Cardiac septum (tissue), 1 donor: ENCODE measurements at regions not wholly inside any gene's neighbourhood (a gene's known extent, or its start where the extent isn't known, plus 50 kb on each side); places are given as distances from the start of the nearest gene placed in this dataset.
"Not testable (repeated sequence)": the region's sequence is repeated elsewhere in the genome, so short reads cannot be mapped to it uniquely, and the experiment has no call there.

ENCODE experiments used
- DNase-seq: peaks from one replicate; pipeline ENCODE4 v3.0.0-alpha.2; 2020; ENCODE audit warnings: low spot score
- intact Hi-C: fragments of 100-400 bp; cut with DNase I; formaldehyde crosslinking; loops from one replicate; pipeline ENCODE4 v1.14.0; 2022
- donor health status: DM: no; HTN: no; CAD: no.

DNA sequence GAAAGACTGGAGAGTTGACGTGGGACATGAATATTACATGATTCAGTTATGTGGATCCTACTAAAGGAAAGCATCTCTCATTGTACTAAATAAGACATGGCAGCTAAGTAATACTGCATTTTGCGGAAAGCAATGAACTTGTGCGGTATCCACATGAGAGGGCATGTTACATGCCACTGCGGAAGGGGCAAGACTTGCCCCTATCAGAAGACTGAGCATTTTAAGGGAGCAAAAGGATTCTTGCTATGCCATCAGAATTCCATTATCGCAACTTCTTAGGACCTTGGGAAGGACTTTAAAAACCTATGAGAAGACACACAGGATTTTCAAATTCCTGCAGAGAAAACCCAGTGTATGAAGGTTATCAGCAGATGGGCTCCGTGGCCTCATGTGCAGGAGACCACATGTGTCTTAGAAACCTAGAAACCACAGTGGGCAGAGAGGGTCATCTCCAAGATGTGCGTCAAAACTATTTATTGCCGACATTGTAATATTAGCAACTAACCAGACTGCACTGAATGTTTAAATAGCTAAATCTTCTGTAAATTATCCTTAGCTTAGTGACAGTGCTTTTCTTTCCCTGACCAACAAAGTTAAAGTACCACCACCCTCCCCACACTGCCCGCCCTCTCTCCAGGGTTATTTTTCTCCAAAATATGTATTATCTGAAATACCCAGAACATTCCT, 457.7 kb downstream of the ICE1 start:
- DNase-seq = no peak
- intact Hi-C loops = loop anchor here (5.0 to 10.0 kb wide), 2 partner anchors 185 to 378 kb away; no protein-coding TSS in a partner anchor

DNA sequence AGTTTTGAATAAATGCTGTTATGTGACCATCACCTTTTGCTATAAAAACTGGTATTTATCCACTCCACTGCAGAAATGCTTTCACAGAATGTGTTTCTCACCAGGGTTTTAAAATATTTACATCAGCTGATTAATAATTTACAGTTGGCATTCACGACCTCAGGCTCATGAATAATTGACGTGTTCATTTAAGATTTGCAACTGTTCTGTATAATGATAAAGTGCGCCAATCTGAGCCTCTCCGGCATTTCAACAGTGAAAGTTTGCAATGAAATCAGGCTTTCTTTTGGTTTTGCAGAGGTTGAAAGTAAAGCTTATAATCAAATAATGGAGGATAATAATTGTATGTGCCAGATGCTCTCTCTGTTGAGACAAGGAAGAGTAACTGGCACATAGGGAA, 434.9 kb downstream of the ICE1 start:
- intact Hi-C loops = no loop called here
- DNase-seq = no peak

DNA sequence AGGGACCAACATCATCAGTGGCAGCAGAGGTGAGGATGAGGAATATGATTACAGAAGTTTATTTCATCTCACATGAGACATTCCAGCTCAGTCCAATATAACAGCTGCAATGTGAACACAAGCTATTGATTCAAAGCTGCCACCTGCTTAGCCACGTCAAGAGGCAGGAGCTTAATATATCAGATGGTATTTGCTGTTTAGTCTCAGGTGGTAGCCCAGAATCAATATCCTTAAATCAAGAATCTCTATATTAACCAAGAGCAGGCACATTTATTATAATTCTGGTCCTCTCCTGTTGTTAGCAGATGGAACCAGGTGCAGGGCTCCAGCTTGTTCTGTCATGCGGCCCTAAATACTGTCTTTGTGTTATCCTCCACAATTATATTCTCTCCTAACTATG, 431.6 kb downstream of the ICE1 start:
- no peak for DNase-seq
- intact Hi-C loops = no loop called here

DNA sequence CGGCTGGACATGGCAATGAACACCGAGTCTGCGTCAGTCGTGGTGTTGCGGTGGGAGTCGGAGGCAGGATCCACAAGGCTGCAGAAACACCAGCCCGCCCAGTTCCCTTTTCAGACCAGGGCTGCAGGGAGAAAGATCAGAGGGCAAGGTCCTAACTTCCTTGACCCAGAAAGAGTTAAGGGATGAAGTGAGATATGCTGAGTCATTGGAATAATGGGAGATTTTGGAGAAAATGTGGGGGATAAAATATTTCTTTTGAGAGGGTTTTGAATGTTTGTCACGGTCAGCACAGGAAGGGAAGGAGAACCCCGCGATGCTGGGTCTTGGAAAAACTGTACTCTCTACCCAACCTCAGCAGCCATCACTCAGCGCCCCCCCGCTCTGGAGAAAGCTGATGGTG, 416.0 kb downstream of the ICE1 start:
- intact Hi-C loops = no loop called here

DNA sequence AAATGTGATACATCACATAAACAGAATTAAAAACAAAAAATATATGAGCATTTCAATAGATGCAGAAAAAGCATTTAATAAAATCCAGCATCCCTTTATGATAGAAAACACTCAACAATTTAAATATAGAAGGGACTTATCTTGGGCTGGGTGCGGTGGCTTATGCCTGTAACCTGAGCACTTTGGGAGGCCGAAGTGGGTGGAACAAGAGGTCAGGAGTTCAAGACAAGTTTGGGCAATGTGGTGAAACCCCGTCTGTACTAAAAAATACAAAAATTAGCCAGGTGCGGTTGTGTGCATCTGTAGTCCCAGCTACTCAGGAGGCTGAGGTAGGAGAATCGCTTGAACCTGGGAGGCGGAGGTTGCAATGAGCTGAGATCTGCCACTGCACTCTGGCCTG, 409.1 kb downstream of the ICE1 start:
- intact Hi-C loops, DNase-seq: not testable (repeated sequence)

More for the DNA sequence above, 416.0 kb downstream of the ICE1 start:
- DNase-seq = no peak

DNA sequence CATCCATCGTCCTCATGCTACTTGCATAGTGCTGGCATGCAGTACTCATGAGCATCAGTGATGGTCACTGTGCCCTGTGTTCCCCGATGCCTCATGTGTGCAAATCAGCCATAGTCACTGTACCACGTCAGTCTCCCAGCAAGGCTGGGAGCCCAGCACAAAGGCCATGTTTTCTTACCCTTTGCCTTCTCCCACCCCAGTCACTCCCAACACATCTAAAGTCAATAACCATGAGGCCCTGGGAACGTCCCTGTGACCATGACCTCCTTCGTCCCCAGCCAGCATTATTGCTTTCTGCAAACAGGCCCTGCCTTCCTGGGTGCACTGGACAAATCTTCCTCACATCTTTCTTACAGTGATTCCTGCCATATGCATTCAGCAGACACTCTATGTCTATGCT, 406.1 kb downstream of the ICE1 start:
- DNase-seq = no peak
- intact Hi-C loops = no loop called here

DNA sequence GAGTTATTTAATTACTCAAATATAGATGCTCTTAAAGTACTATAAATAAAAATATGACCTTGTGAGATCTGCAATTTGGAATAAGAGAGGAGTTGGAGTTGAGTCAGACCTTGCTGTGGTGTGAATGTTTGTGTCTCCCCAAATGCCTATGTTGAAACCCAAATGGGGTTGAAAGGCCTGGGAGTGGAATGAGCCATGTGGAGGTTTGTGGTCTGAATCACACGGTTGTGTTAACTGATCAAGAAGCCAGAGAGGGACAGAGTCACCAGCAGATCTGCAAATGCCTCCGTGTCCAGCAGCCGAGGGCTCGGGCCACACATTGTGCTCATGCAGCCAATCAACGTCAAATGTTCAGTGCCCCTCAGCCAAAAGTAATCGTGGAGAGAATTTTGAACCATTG, 404.4 kb downstream of the ICE1 start:
- intact Hi-C loops = no loop called here

DNA sequence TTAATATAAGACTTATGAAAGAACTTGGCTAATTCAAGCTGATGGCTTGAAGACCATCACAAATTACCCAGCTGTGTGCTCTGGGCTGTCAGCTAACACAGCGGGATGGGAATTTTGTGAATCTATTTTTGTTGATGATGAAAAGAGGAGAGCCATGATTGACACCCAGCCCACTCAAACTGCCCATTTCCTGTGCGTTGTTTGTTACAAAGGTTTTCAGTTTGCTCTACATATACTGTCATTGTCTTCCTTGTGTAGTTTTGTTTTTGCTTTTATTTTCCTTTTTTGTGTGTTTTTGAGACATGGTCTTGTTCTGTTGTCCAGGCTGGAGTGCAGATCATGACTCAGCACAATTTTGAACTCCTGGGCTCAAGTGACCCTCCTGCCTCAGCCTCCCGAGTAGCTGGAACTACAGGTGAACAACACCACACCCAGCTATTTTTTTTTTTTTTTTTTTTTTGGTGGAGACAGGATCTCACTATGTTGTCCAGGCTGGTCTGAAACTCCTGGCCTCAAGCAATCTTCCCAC, 400.3 kb downstream of the ICE1 start:
- DNase-seq = no peak
- intact Hi-C loops = no loop called here

More for the DNA sequence above, 404.4 kb downstream of the ICE1 start:
- no peak for DNase-seq

DNA sequence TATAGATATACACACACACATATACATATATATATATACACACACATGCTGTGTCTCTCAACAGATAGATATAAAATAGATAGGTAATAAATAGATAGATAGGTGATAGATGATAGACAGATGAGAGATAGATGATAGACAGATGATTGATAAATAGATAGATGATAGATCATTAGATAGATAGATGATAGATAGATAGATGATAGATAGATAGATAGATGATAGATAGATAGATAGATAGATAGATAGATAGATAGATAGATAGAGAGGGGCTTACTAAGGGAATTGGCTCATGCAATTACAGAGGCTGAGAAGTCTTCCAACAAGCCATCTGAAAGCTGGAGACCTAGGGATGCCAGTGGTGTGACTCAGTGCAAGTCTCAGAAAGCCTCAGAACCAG, 394.5 kb downstream of the ICE1 start:
- intact Hi-C loops = no loop called here
- no peak for DNase-seq

DNA sequence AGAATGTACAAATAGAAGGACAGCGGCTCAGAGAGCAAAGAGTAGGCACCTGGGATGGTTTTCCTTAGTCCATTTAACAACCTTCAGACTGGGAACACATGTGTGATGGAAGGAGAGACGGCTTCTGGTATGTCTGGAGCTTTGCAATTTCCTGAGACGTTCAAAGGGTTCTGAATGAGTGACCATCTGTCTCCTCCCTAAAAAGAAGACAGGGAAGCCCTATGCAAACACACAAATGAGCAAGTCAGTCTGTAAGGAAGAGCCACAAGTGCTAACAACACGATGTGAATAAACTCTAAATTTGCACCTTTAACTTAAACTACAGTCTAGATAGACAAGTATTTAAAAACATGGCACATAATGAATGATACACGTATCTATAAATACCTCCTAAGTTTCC, 391.0 kb downstream of the ICE1 start:
- DNase-seq = no peak
- intact Hi-C loops = no loop called here

DNA sequence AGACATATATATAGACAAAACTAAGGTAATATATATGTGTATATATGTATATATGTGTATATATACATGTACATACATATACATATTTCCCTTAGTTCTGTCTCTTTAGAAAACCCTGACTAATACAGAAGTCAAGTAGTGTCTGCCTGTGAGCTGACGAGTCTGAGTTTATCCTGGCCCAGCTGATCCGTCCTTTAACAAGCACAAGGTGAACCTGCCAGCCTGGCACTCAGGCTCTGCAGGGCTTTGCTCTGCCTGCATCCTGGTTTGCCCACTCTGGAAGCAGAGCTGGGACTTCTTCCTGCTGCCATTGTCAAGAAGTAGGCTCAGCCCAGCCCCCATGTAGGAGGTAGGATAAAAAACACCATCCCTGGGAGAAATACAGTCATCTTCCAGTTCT, 388.0 kb downstream of the ICE1 start:
- DNase-seq = no peak
- intact Hi-C loops = no loop called here

DNA sequence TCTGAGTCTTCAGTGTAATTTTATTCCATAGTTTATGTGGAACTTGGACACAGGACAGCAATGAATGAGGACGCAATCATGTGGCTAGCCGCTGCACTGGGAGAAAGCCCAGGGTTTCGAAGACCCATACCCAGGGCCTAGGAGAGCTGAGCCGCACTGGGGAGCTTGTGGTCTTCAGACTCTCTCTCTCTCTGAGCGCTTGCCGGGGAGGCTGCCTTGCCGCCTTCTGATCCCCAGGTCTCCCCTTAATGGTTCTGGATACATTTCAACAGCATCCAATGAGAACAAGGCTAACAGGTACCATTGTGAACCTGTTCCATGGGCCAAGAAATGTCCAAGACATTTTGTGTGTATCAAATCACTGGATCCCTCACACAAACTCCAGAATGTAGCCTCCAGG, 383.4 kb downstream of the ICE1 start:
- intact Hi-C loops = no loop called here
- DNase-seq = no peak

DNA sequence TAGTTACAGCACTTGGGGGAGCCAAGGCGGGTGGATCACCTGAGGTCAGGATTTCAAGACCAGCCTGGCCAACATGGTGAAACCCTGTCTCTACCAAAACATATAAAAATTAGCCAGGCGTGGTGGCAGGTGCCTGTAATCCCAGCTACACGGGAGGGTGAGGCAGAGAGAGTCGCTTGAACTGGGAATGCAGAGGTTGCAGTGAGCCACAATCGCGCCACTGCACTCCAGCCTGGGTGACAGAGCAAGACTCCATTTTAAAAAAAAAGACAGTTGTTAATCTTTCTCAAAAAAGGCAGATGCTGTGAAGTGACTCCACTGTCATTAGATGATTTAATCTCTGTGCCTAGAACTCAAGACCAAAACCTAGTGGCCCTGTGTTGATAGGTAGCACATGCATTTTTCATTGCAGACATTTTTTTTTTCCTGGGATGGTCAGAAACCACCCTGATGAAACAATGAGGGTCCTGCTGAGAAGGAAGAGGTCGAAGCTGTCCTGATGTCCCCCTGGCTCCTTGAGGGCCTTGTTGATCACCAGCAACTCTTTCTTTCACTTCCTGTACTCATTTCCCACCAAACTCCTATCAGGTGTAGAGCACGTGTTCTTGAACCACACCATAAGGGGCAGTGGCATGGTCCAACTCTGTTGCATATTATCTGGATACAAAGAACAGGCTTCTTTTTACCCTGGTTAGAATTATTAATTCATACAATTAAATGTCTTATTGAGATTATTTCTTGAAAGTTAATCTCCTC, 382.2 kb downstream of the ICE1 start:
- intact Hi-C loops = no loop called here

DNA sequence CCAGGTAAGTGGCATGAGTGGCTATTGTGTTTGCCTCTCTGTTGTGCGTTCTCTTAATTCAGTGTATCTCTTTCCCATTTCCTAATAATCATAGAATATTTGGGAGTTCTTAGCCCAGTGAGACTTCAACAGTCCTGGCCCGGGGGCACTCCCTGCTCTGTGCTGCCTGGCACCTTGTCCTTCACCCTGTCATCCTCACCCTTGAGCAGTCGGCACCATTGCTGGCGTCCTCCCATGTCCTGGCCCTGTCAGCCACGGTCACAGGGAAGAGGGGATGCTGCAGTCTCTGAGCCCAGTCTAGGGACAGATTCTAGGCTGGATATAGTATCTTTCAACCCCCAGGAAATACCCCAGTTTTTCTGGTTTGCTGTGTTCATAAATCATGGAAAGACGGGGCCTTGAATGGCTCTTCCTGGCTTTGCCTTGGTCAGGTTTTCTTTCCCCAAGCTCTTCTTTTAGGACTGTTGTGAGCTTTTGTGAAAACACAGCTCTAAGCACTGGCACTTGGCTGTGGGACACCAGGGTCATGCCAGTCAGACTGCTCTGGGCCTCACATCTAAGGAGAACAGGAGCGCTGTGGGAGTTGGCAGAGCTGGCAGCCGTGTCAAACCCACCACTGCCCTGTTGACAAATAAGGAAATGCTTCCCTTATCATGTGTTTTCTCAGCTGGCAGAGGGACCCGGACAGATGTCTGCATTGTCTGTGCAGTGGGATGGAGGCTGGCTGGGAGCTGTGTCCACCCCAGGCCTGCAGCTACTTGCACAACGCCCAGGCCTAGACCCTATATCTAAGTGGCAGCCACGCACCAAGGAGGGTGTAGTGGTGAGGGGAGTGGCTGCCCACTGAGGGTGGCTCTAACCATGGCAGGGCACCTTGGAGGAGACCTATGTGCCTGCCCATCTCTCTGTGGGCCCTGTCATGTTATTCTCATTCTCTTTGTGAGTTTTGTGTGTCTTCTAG, 378.6 kb downstream of the ICE1 start:
- intact Hi-C loops = no loop called here
- DNase-seq = no peak

More for the DNA sequence above, 382.2 kb downstream of the ICE1 start:
- DNase-seq = no peak

DNA sequence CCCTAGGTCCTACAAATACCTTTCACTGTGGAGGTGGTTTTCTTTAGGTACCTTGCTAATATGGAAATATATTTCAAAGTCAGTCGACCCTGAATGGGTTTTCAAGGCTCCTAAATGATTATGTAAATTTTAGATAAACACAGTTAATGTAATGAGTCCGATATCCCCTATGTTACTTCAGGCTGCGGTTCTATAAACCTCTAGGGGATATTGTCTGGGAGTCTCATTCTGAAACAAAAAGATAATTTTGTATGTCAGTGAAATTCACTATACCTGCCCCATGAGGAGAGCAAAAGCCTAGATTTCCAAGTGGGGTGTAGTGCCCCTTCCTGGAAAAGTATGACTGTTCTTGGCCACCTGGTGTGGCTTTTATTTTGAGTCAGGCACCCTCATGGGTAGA, 377.3 kb downstream of the ICE1 start:
- intact Hi-C loops = loop anchor here (5.0 to 10.0 kb wide), 3 partner anchors 113 to 305 kb away; no protein-coding TSS in a partner anchor
- no peak for DNase-seq

DNA sequence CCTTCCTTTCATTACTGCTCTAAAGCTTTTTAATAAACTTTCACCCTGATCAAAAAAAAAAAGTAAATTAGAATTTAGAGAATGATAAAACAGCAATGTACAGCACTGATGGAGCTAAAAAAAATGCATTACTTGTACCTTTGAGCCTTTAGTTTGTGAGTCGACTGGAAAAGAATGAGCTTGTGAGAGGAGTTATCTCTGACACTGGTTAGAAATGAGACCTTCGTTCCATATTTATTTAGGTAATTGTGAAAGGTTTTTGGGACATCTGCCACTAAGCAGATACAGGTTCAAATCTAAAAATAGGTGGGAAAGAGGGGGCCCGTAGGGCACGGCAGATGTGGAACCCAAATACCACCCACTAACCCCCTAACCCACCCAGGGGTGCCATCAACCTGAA, 376.8 kb downstream of the ICE1 start:
- DNase-seq = no peak
- intact Hi-C loops = loop anchor here (5.0 to 10.0 kb wide), 3 partner anchors 112 to 304 kb away; no protein-coding TSS in a partner anchor

DNA sequence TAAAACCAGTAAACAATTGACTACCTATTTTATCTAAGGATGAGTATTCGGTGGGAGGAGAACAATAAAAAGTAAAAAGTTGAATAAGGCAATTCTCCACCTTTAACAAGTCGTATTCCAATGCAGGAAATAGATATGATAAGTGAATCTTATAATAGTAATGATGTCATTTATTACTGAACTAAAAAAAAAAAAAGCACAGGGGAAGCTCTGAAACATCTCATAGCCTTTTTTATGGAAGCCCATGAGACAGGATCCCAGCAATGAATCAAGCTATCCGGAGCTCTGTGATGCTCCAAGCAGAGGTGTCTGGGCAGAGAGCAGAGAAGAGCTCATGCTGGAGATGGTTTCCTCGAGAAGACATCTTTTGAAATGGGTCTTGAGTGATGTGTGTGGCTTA, 376.0 kb downstream of the ICE1 start:
- intact Hi-C loops = loop anchor here (5.0 to 10.0 kb wide), 3 partner anchors 111 to 304 kb away; no protein-coding TSS in a partner anchor
- no peak for DNase-seq

DNA sequence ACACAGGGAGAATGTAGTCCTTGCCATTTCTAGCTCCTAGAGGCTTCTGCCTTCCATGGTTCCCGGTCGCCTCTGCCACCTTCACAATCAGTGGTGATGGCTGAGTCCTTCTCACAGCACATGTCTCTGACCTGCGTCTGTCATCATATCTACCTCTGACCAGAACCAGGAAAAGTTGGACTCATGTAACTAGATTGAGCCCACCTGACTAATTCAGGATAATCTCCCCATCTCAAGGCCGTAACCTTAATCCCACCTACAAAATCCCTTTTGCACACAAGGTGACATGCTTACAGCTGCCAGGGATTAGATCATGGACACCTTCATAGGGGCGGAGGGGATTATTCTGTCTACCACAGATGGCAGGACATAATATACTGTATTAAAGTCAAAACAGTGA, 375.6 kb downstream of the ICE1 start:
- no peak for DNase-seq
- intact Hi-C loops = loop anchor here (5.0 to 10.0 kb wide), 3 partner anchors 111 to 303 kb away; no protein-coding TSS in a partner anchor

DNA sequence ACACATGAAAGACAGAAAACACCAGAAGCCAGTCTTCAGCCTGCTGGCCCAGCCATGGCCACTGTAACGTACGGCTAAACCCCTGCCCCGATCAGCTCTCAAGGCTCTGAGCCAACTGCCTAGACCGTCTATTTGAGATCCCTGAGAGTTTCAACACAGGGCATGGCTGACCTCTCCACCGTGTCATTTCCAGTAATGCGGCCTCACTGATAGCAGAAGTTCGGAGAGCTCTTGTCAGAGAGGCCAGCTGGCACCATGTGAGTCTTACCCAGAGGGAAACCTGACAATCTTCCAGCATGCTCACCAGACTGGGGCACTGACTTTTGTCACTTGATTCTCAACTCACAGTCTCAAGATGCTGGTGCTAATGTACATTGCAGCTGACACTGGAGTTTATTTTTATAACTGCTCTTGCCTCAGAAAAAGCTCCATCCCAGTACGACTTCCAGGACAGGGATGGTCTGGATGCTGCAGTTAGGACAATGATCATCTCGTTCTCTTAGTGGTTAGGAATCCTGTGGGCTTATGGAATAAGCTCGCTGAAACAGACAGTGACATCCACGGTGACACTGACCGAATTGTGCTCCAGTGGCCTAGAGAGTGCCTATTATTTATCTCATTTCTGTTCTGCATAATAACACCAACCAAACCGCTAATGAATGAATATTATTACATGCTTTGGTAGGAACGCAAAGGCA, 372.7 kb downstream of the ICE1 start:
- DNase-seq = peak; percentile 81
- intact Hi-C loops = loop anchor here (5.0 to 10.0 kb wide), 3 partner anchors 108 to 300 kb away; no protein-coding TSS in a partner anchor
